Stomach (tissue), 4 donors: ENCODE measurements at regions not wholly inside any gene's neighbourhood (a gene's known extent, or its start where the extent isn't known, plus 50 kb on each side); places are given as distances from the start of the nearest gene placed in this dataset.

ENCODE experiments used
- POLR2A ChIP-seq, 4 donors: fragments of 450-650 bp; IDR thresholded peaks; one replicate each; pipeline ENCODE4 v1.6.1; 2016; ENCODE audit warnings: antibody characterized with exemption in 4 of 4, control low read depth in 2 of 4, mild to moderate bottlenecking in 1 of 4, moderate library complexity in 1 of 4
- TF ChIP-seq, protein P1 (sequence below), 7 experiments: fragments of 450-650 bp in 4 of 7; fragments of 200-600 bp in 3 of 7; sonication (generic) in 3 of 7; IDR thresholded peaks; one replicate each; pipeline ENCODE4 v1.5.1; 2016 to 2019; ENCODE audit warnings: antibody characterized with exemption in 7 of 7, control low read depth in 2 of 7, mild to moderate bottlenecking in 1 of 7

DNA sequence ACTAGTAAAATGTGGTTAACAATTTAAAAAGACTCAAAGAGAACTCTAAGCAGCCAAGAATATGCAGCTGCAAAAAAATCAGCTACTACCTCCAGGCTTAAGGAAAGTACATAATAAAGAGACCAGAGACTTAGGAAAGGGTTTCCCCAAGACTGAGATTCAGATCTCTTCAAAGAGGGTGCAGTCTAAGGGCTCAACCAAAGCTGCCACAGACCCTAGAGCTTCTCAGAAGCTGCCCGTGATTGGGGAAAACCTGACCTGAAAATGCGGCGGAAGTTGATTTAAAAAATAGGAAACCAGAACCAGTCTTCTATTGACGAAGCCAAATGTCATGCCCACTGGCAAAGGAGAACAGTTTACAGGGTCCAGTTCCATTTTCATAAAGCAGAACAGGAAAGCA lies 516.8 kb upstream of the MARCKS start:
- TF ChIP-seq, protein P1, sequence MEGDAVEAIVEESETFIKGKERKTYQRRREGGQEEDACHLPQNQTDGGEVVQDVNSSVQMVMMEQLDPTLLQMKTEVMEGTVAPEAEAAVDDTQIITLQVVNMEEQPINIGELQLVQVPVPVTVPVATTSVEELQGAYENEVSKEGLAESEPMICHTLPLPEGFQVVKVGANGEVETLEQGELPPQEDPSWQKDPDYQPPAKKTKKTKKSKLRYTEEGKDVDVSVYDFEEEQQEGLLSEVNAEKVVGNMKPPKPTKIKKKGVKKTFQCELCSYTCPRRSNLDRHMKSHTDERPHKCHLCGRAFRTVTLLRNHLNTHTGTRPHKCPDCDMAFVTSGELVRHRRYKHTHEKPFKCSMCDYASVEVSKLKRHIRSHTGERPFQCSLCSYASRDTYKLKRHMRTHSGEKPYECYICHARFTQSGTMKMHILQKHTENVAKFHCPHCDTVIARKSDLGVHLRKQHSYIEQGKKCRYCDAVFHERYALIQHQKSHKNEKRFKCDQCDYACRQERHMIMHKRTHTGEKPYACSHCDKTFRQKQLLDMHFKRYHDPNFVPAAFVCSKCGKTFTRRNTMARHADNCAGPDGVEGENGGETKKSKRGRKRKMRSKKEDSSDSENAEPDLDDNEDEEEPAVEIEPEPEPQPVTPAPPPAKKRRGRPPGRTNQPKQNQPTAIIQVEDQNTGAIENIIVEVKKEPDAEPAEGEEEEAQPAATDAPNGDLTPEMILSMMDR (IDR thresholded peaks at IDR 0.05): no peak
- TF ChIP-seq POLR2A (IDR thresholded peaks at IDR 0.05): no peak
